Lower leg skin (tissue), 4 donors: ENCODE measurements at regions not wholly inside any gene's neighbourhood (a gene's known extent, or its start where the extent isn't known, plus 50 kb on each side); places are given as distances from the start of the nearest gene placed in this dataset.

Experiments
- DNase-seq, 2 donors: peaks; one replicate each; pipeline ENCODE4 v3.0.0-alpha.2; 2019; ENCODE audit warnings: low spot score in 2 of 2
- H3K4me3 ChIP-seq: fragments of 200-600 bp; sonication (generic); 2 replicates; pipeline ENCODE4 v1.5.1; 2017; ENCODE audit warnings: mild to moderate bottlenecking, low read depth; ENCODE audit not compliant: poor library complexity, severe bottlenecking
- POLR2A ChIP-seq, 2 donors: fragments of 450-650 bp; IDR thresholded peaks; one replicate each; pipeline ENCODE4 v1.6.1; 2016 to 2017; ENCODE audit warnings: antibody characterized with exemption in 2 of 2, mild to moderate bottlenecking in 1 of 2, moderate library complexity in 1 of 2
- WGBS, 2 donors: methylation state at CpG; one replicate each; pipeline ENCODE4 v1.1.5; 2018; 5-methylcytosine and 5-hydroxymethylcytosine counted together
- intact Hi-C: fragments of 100-400 bp; cut with DNase I; formaldehyde crosslinking; loops from one replicate; pipeline ENCODE4 v1.15.0; 2023; ENCODE audit warnings: low total_unique reads
- TF ChIP-seq, protein P1 (sequence below), 3 donors: fragments of 450-650 bp; IDR thresholded peaks; one replicate each; pipeline ENCODE4 v1.5.1; 2016; ENCODE audit warnings: antibody characterized with exemption in 3 of 3, mild to moderate bottlenecking in 3 of 3, moderate library complexity in 2 of 3

DNA sequence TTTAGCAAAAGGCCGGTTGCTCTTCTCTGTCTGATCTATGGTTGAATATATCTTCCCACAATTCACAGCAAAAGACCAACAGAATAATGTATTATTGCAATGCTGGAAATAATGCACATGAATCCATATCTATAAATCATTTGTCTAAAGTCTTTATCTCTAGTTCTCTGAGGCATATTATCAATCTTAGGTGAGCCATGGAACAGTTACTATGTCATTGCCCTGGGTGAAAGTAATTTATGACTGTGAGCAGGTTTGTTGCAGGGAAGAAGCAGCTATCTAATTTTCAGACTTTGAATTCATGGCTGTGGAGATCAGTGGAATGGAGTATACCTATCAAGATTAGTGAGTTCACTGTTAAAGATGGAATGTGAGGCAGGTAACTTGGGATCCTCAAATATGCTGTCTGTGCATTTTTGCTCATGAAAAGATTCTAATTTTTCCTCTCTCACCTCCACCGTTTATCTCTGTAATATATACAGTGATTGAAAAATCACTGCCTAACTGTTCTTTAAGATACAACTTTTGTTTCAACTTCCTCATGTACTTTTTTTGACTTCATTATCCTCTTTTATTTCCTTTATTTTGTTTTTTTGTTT lies 256.8 kb upstream of the ARSJ start:
- TF ChIP-seq POLR2A (IDR thresholded peaks at IDR 0.05): no peak
- TF ChIP-seq, protein P1, sequence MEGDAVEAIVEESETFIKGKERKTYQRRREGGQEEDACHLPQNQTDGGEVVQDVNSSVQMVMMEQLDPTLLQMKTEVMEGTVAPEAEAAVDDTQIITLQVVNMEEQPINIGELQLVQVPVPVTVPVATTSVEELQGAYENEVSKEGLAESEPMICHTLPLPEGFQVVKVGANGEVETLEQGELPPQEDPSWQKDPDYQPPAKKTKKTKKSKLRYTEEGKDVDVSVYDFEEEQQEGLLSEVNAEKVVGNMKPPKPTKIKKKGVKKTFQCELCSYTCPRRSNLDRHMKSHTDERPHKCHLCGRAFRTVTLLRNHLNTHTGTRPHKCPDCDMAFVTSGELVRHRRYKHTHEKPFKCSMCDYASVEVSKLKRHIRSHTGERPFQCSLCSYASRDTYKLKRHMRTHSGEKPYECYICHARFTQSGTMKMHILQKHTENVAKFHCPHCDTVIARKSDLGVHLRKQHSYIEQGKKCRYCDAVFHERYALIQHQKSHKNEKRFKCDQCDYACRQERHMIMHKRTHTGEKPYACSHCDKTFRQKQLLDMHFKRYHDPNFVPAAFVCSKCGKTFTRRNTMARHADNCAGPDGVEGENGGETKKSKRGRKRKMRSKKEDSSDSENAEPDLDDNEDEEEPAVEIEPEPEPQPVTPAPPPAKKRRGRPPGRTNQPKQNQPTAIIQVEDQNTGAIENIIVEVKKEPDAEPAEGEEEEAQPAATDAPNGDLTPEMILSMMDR (IDR thresholded peaks at IDR 0.05): no peak
- DNase-seq: no peak
- WGBS, 2 donors: 57 to 67% methylated on average over 2 of the region's 2 CpGs
- H3K4me3 ChIP-seq: no peak overlapping the region
- intact Hi-C loops: no loop called here

- DNase-seq: no peak
- TF ChIP-seq POLR2A (IDR thresholded peaks at IDR 0.05): no peak
- TF ChIP-seq, protein P1 (IDR thresholded peaks at IDR 0.05): no peak
- intact Hi-C loops: no loop called here
- no peak overlapping the region for H3K4me3 ChIP-seq
Measured at GRCh38 chr4:114237997-114238396, 258.6 kb upstream of the ARSJ start.

- H3K4me3 ChIP-seq: no peak overlapping the region
- no peak for TF ChIP-seq POLR2A (IDR thresholded peaks at IDR 0.05)
- TF ChIP-seq, protein P1 (IDR thresholded peaks at IDR 0.05): no peak
- no peak for DNase-seq
- 89 to 91% methylated on average over 1 of the region's 1 CpG for WGBS, 2 donors
- intact Hi-C loops: no loop called here
Measured at GRCh38 chr4:114249561-114249960, 270.1 kb upstream of the ARSJ start.

DNA sequence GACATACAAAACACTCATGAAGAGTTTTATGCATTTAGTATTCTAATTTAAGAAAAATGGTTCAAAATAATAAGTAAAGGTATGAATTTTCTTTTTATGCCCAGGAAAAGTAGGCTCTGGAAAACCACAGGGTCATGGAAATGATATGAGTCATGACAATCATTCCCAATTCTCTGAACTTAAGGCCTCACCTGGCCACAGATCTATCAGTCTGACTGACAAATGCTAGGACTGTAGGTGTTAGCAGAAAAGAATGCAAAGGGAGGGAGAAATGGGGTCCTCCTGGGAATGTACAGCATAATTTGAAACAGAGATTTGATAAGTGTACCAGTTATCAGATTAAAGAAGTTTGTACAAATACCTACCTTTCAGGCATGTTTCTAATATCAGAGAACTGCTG lies 270.5 kb upstream of the ARSJ start:
- no peak for DNase-seq
- TF ChIP-seq, protein P1 (IDR thresholded peaks at IDR 0.05): no peak
- TF ChIP-seq POLR2A (IDR thresholded peaks at IDR 0.05): no peak
- intact Hi-C loops: no loop called here
- no peak overlapping the region for H3K4me3 ChIP-seq

- TF ChIP-seq POLR2A (IDR thresholded peaks at IDR 0.05): no peak
- TF ChIP-seq, protein P1 (IDR thresholded peaks at IDR 0.05): no peak
Measured at GRCh38 chr4:114250439-114250891, 271.0 kb upstream of the ARSJ start.

DNA sequence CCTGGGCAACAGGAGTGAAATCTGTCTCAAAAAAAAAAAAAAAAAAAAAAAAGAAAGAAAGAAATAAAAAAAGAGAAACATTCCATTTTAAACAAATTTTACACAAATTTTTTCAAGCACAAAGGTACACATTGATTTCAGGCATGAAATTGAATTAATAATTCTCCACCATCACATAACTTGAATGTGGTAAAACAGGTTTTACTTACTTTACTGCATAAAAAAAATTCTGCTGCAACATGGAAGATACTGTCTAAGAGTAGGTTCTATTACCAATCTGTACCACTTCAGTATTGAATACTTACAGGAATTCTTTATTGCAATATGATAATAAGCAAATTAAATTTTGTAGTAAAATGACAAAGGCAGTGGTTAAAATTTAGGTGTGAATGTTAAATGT lies 271.6 kb upstream of the ARSJ start:
- no peak overlapping the region for H3K4me3 ChIP-seq
- TF ChIP-seq, protein P1 (IDR thresholded peaks at IDR 0.05): no peak
- TF ChIP-seq POLR2A (IDR thresholded peaks at IDR 0.05): no peak
- no peak for DNase-seq
- intact Hi-C loops: no loop called here

More at GRCh38 chr4:114250439-114250891, 271.0 kb upstream of the ARSJ start:
- intact Hi-C loops: no loop called here
- DNase-seq: no peak
- no peak overlapping the region for H3K4me3 ChIP-seq
- WGBS, 2 donors: 35 to 49% methylated on average over 2 of the region's 2 CpGs
